Globus pallidus (tissue), 1 donor: ENCODE measurements at regions not wholly inside any gene's neighbourhood (a gene's known extent, or its start where the extent isn't known, plus 50 kb on each side); places are given as distances from the start of the nearest gene placed in this dataset.

Experiments
- DNase-seq: peaks from one replicate; pipeline ENCODE4 v3.0.0-alpha.2; 2015; ENCODE audit warnings: low spot score

GRCh38 chr2:180143633-180144337 is 136.7 kb upstream of the CWC22 start:
- no peak for DNase-seq

GRCh38 chr2:180141600-180141999 is 134.5 kb upstream of the CWC22 start:
- no peak for DNase-seq

GRCh38 chr2:180133736-180134135 is 126.6 kb upstream of the CWC22 start:
- no peak for DNase-seq

GRCh38 chr2:180130403-180130802 is 123.3 kb upstream of the CWC22 start:
- DNase-seq = no peak

GRCh38 chr2:180128861-180129260 is 121.8 kb upstream of the CWC22 start:
- no peak for DNase-seq

- DNase-seq = peak; percentile 74
Measured at GRCh38 chr2:180125245-180125962, 118.3 kb upstream of the CWC22 start.

GRCh38 chr2:180124273-180125139 is 117.4 kb upstream of the CWC22 start:
- peak; percentile 55 for DNase-seq

GRCh38 chr2:180122874-180123273 is 115.8 kb upstream of the CWC22 start:
- DNase-seq = no peak

GRCh38 chr2:180115675-180116074 is 108.6 kb upstream of the CWC22 start:
- DNase-seq = no peak

GRCh38 chr2:180115269-180115668 is 108.2 kb upstream of the CWC22 start:
- no peak for DNase-seq

GRCh38 chr2:180111901-180112300 is 104.8 kb upstream of the CWC22 start:
- DNase-seq = no peak

GRCh38 chr2:180110469-180110868 is 103.4 kb upstream of the CWC22 start:
- no peak for DNase-seq

- DNase-seq = no peak
Measured at GRCh38 chr2:180101846-180102245, 94.7 kb upstream of the CWC22 start.

- DNase-seq = no peak
Measured at GRCh38 chr2:180099308-180099707, 92.2 kb upstream of the CWC22 start.

- DNase-seq = no peak
Measured at GRCh38 chr2:180085144-180085543, 78.0 kb upstream of the CWC22 start.

GRCh38 chr2:180077295-180077906 is 70.3 kb upstream of the CWC22 start:
- DNase-seq = no peak

GRCh38 chr2:180075870-180076269 is 68.8 kb upstream of the CWC22 start:
- DNase-seq = no peak

GRCh38 chr2:180071797-180072196 is 64.7 kb upstream of the CWC22 start:
- no peak for DNase-seq

GRCh38 chr2:180063494-180064092 is 56.5 kb upstream of the CWC22 start:
- DNase-seq = no peak

- no peak for DNase-seq
Measured at GRCh38 chr2:180062178-180062577, 55.1 kb upstream of the CWC22 start.

- no peak for DNase-seq
Measured at GRCh38 chr2:180061546-180061945, 54.4 kb upstream of the CWC22 start.

- no peak for DNase-seq
Measured at GRCh38 chr2:180061085-180061484, 54.0 kb upstream of the CWC22 start.
